ENCODE measurements at regions not wholly inside any gene's neighbourhood (a gene's known extent, or its start where the extent isn't known, plus 50 kb on each side); places are given as distances from the start of the nearest gene placed in this dataset.

DNA sequence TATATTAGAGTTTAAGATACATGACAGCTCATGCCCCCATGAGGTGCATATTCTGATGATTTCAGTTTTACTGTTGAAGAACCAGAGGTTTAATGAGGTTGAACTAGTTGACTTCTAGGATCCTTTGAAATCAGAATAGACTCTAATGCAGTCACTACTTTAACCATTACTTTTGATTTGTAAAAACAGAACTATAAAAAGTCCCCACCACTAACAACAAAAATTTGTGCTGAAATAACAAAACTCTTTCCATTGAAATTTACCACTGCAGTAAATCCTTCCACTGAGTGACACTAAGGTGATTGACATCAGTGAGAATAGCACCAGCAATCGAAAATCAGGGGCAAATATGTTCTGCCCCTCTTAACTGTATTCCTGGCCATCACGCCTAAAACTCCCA is 214.1 kb downstream of the SHQ1 start:
- TF ChIP-seq ZFX (IDR thresholded peaks at IDR 0.05; ENCODE audit: borderline replicate concordance) (no peak), CTCF (IDR thresholded peaks at IDR 0.05) (no peak)
- no peak overlapping the region for H3K27ac ChIP-seq

- no peak overlapping the region for H3K27ac ChIP-seq
- TF ChIP-seq ZFX (IDR thresholded peaks at IDR 0.05; ENCODE audit: borderline replicate concordance): no peak
Observed at GRCh38 chr3:72633534-72633933, 214.7 kb downstream of the SHQ1 start.

DNA sequence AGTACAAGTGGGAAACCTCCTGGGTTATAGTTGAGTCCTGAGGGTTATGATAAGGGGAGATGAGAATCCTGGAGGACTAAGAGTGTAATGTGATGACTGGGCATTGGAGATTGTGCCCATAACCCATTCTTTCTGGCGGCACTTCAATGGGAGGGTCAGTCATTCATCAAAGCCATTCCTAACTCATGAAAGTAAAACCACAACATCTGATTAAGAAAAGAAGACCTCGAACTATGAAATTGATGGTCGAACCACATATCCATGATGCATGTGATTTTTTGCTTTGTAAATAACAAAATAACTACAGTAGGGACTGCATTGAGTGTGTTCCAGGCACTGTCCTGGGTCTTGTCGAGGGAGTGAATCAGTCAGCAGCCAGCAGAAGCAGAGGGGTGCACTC is 215.1 kb downstream of the SHQ1 start:
- H3K27ac ChIP-seq: no peak overlapping the region

GRCh38 chr3:72632129-72632528 is 216.1 kb downstream of the SHQ1 start:
- H3K27ac ChIP-seq: no peak overlapping the region
- TF ChIP-seq CTCF (IDR thresholded peaks at IDR 0.05) (no peak), ZFX (IDR thresholded peaks at IDR 0.05; ENCODE audit: borderline replicate concordance) (no peak)

More for the DNA sequence above, 215.1 kb downstream of the SHQ1 start:
- no peak for TF ChIP-seq CTCF (IDR thresholded peaks at IDR 0.05)
- TF ChIP-seq ZFX (IDR thresholded peaks at IDR 0.05; ENCODE audit: borderline replicate concordance): no peak

GRCh38 chr3:72630969-72631344 is 217.3 kb downstream of the SHQ1 start:
- TF ChIP-seq ZFX (IDR thresholded peaks at IDR 0.05; ENCODE audit: borderline replicate concordance): no peak
- TF ChIP-seq CTCF (IDR thresholded peaks at IDR 0.05): no peak
- no peak overlapping the region for H3K27ac ChIP-seq

DNA sequence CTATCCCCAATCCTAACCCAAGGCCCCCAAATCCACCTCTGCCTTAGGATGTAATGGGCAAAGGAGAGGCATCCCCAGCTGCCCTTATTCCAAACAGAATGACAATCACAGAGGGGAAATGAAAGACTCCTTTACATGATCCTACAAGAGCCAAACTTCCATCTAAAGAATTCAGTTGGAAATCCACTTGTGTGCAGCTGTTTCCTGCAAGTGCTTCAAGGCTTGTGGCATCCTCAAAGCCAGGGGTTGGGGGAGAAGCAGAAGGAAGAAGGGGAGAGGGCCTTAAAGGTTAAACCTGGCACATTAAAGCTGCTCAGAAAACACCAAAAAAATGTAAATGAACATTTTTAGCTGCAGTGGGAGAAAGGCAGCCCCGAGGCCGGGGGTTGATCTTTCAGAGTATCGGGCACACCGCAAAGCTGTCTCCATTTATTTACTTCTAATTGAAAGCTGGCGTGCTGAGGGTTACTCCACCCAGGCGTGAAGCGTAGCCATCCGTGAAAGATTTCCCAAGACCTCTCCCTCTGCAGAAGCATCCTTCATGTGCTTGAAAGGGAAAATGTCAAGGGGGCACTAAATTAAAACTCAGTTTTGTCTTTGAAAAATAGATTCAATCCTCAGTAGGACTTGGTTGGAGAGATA is 217.8 kb downstream of the SHQ1 start:
- TF ChIP-seq CTCF (IDR thresholded peaks at IDR 0.05) (no peak), ZFX (IDR thresholded peaks at IDR 0.05; ENCODE audit: borderline replicate concordance) (no peak)
- H3K27ac ChIP-seq: no peak overlapping the region

GRCh38 chr3:72629191-72629631 is 219.0 kb downstream of the SHQ1 start:
- TF ChIP-seq ZFX (IDR thresholded peaks at IDR 0.05; ENCODE audit: borderline replicate concordance) (no peak), CTCF (IDR thresholded peaks at IDR 0.05) (no peak)
- H3K27ac ChIP-seq: no peak overlapping the region

GRCh38 chr3:72628065-72628464 is 220.2 kb downstream of the SHQ1 start:
- TF ChIP-seq CTCF (IDR thresholded peaks at IDR 0.05): no peak
- TF ChIP-seq ZFX (IDR thresholded peaks at IDR 0.05; ENCODE audit: borderline replicate concordance): no peak
- H3K27ac ChIP-seq: no peak overlapping the region
